DND-41 (cell line): ENCODE measurements at regions not wholly inside any gene's neighbourhood (a gene's known extent, or its start where the extent isn't known, plus 50 kb on each side); places are given as distances from the start of the nearest gene placed in this dataset.

Experiments
- EZH2 ChIP-seq: IDR thresholded peaks from 3 replicates; pipeline ENCODE4 v1.6.1; 2012; ENCODE audit warnings: borderline replicate concordance, low read depth, mild to moderate bottlenecking, moderate library complexity, low read length, inconsistent platforms; ENCODE audit not compliant: severe bottlenecking
- TF ChIP-seq, protein P1 (sequence below): IDR thresholded peaks from 2 replicates; pipeline ENCODE4 v1.5.1; 2012; ENCODE audit warnings: borderline replicate concordance, low read length, moderate library complexity, mild to moderate bottlenecking; ENCODE audit not compliant: poor library complexity, severe bottlenecking; ENCODE audit errors: extremely low read depth

DNA sequence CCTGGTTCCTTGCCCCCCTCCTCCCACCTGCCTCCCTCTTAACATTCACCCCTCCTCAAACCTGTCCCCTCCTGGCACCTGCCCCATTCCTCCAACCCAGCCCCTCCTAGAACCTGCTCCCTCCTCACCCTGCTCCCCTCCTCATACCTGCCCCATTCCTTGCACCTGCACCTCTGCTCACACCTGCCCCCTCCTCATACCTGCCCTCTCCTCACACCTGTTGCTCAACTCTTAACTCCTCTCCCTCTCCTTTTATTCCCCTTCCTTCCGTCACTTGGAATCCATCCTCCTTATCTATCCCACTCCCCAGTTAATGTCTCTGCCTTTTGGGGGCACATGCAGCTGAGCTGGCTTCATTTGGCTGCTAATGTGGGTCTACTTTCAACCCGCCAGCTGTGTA, 712.1 kb downstream of the MTRR start:
- TF ChIP-seq EZH2 = no peak
- TF ChIP-seq, protein P1, sequence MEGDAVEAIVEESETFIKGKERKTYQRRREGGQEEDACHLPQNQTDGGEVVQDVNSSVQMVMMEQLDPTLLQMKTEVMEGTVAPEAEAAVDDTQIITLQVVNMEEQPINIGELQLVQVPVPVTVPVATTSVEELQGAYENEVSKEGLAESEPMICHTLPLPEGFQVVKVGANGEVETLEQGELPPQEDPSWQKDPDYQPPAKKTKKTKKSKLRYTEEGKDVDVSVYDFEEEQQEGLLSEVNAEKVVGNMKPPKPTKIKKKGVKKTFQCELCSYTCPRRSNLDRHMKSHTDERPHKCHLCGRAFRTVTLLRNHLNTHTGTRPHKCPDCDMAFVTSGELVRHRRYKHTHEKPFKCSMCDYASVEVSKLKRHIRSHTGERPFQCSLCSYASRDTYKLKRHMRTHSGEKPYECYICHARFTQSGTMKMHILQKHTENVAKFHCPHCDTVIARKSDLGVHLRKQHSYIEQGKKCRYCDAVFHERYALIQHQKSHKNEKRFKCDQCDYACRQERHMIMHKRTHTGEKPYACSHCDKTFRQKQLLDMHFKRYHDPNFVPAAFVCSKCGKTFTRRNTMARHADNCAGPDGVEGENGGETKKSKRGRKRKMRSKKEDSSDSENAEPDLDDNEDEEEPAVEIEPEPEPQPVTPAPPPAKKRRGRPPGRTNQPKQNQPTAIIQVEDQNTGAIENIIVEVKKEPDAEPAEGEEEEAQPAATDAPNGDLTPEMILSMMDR = no peak
